ENCODE measurements at regions not wholly inside any gene's neighbourhood (a gene's known extent, or its start where the extent isn't known, plus 50 kb on each side); places are given as distances from the start of the nearest gene placed in this dataset.

DNA sequence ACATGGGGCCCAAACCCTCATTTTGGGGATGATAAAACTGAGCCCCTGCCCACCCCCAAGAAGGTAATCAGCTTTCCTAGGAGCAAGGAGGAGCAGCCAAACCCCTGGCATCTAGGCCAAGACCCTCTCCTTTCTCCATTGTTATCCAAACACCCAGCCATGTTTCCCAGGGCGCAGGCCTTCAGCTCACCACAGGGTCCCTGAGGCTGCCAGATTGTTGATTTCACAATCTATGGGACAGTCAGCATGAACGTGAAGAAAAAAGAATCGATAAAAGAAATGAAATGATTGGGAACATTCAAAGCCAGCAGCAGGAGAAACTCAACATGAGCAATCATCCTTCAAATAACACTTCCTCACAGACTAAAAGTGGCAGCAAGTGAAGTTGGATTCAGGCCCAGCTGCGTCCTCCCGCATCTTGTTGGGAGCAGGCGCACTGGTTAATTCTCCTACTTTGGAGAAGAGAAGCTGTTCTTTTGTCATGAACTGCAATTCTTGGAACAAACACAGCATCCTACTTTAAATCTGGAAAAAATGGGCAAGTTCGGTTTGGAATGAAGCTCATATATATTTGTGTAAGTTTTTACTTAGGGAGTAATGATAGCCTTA is 241.8 kb upstream of the PRDM1 start:
- H3K36me3 ChIP-seq (ENCODE audit: control insufficient read depth, insufficient read depth, low read length), result no peaks in the 10 kb centered on the region
- H3K9me3 ChIP-seq (ENCODE audit: control insufficient read depth, low read length), result no peaks in the 10 kb centered on the region
- H3K27ac ChIP-seq (ENCODE audit: insufficient read depth, low read depth, low read length, poor library complexity, severe bottlenecking), result no peak overlapping the region
- no peak overlapping the region for H3K4me3 ChIP-seq (ENCODE audit: insufficient read depth, low read depth, low read length)
- H3K27me3 ChIP-seq (ENCODE audit: control insufficient read depth, insufficient read depth, low read length, poor library complexity, severe bottlenecking), result no peaks in the 10 kb centered on the region
- WGBS, 2 experiments, result 61 to 64% methylated on average over 7 of the region's 7 CpGs
- H3K4me1 ChIP-seq (ENCODE audit: control insufficient read depth, insufficient read depth, low read length), result no peaks in the 10 kb centered on the region

DNA sequence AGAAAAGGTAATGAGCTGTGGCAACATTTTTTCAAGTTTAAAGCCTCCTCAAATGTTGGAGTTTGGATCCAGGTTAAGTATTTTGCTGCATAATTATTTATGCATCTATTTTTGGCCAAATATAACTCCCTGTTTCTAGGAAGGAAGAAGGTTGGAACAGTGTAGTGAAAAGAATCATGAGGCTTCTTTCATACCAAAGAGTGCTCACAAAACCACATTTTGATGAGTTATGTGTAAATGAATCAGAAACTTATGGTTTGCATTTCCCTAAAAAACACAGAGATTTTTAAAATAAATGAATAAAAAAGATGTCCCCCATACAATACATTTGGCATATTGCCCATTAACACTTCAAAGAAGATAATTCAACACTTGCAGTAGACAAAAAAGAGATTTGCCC is 246.9 kb upstream of the PRDM1 start:
- no peak overlapping the region for H3K27ac ChIP-seq (ENCODE audit: insufficient read depth, low read depth, low read length, poor library complexity, severe bottlenecking)
- H3K36me3 ChIP-seq (ENCODE audit: control insufficient read depth, insufficient read depth, low read length), result no peaks in the 10 kb centered on the region
- H3K4me1 ChIP-seq (ENCODE audit: control insufficient read depth, insufficient read depth, low read length), result no peaks in the 10 kb centered on the region
- no peak overlapping the region for H3K4me3 ChIP-seq (ENCODE audit: insufficient read depth, low read depth, low read length)
- H3K9me3 ChIP-seq (ENCODE audit: control insufficient read depth, low read length), result no peaks in the 10 kb centered on the region
- H3K27me3 ChIP-seq (ENCODE audit: control insufficient read depth, insufficient read depth, low read length, poor library complexity, severe bottlenecking), result no peaks in the 10 kb centered on the region

DNA sequence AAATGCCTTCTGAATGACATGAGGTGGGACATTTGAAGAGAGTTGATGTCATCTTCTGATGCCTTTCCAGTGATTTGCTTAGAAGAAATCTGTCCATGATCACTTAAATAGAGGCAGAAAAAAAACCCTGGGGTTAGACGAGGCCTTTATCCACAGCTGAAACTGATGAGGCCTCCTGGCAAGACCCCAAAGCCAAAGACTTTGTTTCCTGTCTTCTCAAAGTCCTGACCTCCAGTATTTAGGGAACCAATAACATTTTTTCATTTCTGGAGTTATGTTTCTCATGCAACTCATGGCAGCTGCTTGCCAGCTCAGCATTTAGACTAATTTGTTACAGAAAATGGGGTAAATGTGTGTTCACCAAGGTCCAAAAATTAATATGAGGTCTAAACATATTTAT is 248.0 kb upstream of the PRDM1 start:
- no peak overlapping the region for H3K4me3 ChIP-seq (ENCODE audit: insufficient read depth, low read depth, low read length)
- no peaks in the 10 kb centered on the region for H3K36me3 ChIP-seq (ENCODE audit: control insufficient read depth, insufficient read depth, low read length)
- no peaks in the 10 kb centered on the region for H3K27me3 ChIP-seq (ENCODE audit: control insufficient read depth, insufficient read depth, low read length, poor library complexity, severe bottlenecking)
- no peak overlapping the region for H3K27ac ChIP-seq (ENCODE audit: insufficient read depth, low read depth, low read length, poor library complexity, severe bottlenecking)
- WGBS, 2 experiments, result 84 to 100% methylated on average over 1 of the region's 1 CpG
- no peaks in the 10 kb centered on the region for H3K4me1 ChIP-seq (ENCODE audit: control insufficient read depth, insufficient read depth, low read length)
- H3K9me3 ChIP-seq (ENCODE audit: control insufficient read depth, low read length), result no peaks in the 10 kb centered on the region

DNA sequence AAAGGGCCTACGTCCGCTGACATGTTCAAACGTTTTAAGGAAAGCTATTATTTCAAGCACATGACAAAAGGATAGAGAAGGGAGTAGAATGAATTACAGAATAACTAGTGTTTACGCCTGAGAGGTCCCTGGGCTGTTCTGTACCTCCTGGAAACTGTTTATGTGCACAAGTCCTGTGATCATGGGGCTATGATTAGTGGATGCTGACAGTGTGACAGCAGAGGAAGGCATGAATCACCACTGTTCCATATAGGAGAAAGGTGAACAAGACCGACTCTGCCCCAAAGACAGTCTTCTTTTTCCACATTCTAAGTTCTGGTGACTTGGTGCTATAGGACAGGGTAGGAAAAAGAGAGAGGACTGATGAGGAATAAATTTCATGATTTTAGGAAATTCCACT is 249.2 kb upstream of the PRDM1 start:
- 94 to 96% methylated on average over 5 of the region's 5 CpGs for WGBS, 2 experiments
- Histone ChIP-seq H3K4me1 (ENCODE audit: control insufficient read depth, insufficient read depth, low read length) (no peaks in the 10 kb centered on the region), H3K27ac (ENCODE audit: insufficient read depth, low read depth, low read length, poor library complexity, severe bottlenecking) (no peak overlapping the region), H3K36me3 (ENCODE audit: control insufficient read depth, insufficient read depth, low read length) (no peaks in the 10 kb centered on the region), H3K4me3 (ENCODE audit: insufficient read depth, low read depth, low read length) (no peak overlapping the region), H3K27me3 (ENCODE audit: control insufficient read depth, insufficient read depth, low read length, poor library complexity, severe bottlenecking) (no peaks in the 10 kb centered on the region), H3K9me3 (ENCODE audit: control insufficient read depth, low read length) (no peaks in the 10 kb centered on the region)

DNA sequence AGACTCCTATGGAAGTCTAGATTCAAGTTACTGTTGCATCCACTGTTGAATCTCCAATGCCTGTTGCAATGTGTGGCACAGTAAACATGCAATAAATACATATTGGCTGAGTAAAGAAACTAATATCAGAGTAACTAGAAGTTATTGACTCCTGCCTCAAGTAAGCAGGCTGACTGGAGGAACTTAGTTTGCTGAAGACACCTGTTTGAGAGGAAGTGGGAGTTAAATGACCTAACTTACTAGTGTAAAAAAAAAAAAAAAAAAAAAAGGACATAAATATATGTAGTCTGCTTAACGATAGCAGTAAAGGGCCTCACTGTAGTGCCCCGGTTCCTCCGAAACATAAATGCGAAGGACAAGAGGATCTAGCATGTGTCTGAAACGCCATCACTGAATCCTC is 249.8 kb upstream of the PRDM1 start:
- H3K27me3 ChIP-seq (ENCODE audit: control insufficient read depth, insufficient read depth, low read length, poor library complexity, severe bottlenecking), result no peaks in the 10 kb centered on the region
- 95 to 96% methylated on average over 5 of the region's 5 CpGs for WGBS, 2 experiments
- no peaks in the 10 kb centered on the region for H3K36me3 ChIP-seq (ENCODE audit: control insufficient read depth, insufficient read depth, low read length)
- H3K9me3 ChIP-seq (ENCODE audit: control insufficient read depth, low read length), result no peaks in the 10 kb centered on the region
- H3K4me1 ChIP-seq (ENCODE audit: control insufficient read depth, insufficient read depth, low read length), result no peaks in the 10 kb centered on the region
- no peak overlapping the region for H3K4me3 ChIP-seq (ENCODE audit: insufficient read depth, low read depth, low read length)
- H3K27ac ChIP-seq (ENCODE audit: insufficient read depth, low read depth, low read length, poor library complexity, severe bottlenecking), result no peak overlapping the region

DNA sequence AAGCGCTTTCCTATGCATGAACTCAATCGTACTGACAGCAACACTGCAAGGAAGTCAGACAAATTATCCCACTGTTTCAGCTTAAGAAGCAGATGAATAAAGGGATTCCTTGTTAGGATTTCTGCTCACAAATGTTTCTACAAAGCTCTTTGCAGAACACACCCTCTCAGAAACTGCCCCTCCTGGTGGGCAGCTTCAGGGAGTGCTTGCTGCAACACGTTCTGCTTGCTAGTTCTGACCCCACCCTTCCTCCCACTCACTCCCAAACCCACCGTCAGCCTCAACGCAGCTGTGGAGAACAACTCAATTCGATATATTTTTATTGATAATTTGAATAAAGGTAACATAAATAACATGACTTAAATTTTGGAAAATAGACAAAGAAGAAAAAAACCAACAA is 250.8 kb upstream of the PRDM1 start:
- Histone ChIP-seq H3K9me3 (ENCODE audit: control insufficient read depth, low read length) (no peaks in the 10 kb centered on the region), H3K36me3 (ENCODE audit: control insufficient read depth, insufficient read depth, low read length) (no peaks in the 10 kb centered on the region), H3K4me1 (ENCODE audit: control insufficient read depth, insufficient read depth, low read length) (no peaks in the 10 kb centered on the region), H3K4me3 (ENCODE audit: insufficient read depth, low read depth, low read length) (no peak overlapping the region), H3K27ac (ENCODE audit: insufficient read depth, low read depth, low read length, poor library complexity, severe bottlenecking) (no peak overlapping the region), H3K27me3 (ENCODE audit: control insufficient read depth, insufficient read depth, low read length, poor library complexity, severe bottlenecking) (no peaks in the 10 kb centered on the region)
- WGBS, 2 experiments, result 49 to 57% methylated on average over 3 of the region's 6 CpGs

DNA sequence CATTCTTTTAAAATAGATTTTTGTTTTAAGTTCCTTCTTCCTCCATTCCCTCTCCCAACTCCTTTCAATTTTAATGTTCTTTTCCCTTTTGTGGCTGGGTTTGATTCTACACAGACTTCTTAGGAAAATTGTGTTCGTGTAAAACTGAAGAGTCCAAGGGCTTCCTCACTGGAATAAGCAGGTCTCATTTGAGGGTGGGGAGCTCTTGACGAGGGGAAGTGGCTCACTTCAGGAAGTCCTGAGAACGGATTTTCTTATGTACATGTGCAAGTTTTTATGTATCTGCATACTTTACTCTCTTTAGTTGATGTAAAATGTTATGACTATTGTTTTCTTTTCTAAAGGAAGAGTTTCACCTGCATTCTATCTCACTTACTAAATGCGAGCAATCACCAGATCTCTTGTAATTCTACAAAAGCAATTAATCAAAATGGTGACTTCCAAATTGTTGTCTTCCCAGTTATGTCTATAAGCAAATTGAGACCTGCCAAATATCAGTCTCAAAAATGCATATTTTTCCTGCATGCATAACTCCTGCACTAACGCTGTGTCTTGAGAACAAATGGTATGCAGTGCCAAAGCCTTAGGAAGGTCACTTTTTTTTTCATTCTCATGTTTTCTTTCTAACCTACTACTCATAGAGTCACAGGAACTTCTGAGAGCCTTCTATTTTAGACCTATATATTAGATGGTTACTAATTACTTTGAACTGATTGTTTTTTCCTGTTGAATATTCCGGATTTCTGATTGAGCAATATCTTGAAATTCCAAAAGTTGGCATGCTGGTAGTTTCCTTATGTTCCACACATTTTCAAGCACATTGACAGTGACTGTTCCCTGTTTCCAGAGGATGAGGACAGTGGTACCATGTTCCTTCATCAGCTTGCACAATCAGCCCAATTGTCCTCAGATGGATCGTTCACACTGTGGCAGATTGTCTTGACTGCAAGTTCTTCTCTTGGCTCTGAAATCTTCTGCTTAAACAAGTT is 251.9 kb upstream of the PRDM1 start:
- Histone ChIP-seq H3K4me1 (ENCODE audit: control insufficient read depth, insufficient read depth, low read length) (no peaks in the 10 kb centered on the region), H3K9me3 (ENCODE audit: control insufficient read depth, low read length) (no peaks in the 10 kb centered on the region), H3K36me3 (ENCODE audit: control insufficient read depth, insufficient read depth, low read length) (no peaks in the 10 kb centered on the region), H3K27me3 (ENCODE audit: control insufficient read depth, insufficient read depth, low read length, poor library complexity, severe bottlenecking) (no peaks in the 10 kb centered on the region), H3K27ac (ENCODE audit: insufficient read depth, low read depth, low read length, poor library complexity, severe bottlenecking) (no peak overlapping the region), H3K4me3 (ENCODE audit: insufficient read depth, low read depth, low read length) (no peak overlapping the region)
- 92% methylated on average over 7 of the region's 7 CpGs for WGBS, 2 experiments

DNA sequence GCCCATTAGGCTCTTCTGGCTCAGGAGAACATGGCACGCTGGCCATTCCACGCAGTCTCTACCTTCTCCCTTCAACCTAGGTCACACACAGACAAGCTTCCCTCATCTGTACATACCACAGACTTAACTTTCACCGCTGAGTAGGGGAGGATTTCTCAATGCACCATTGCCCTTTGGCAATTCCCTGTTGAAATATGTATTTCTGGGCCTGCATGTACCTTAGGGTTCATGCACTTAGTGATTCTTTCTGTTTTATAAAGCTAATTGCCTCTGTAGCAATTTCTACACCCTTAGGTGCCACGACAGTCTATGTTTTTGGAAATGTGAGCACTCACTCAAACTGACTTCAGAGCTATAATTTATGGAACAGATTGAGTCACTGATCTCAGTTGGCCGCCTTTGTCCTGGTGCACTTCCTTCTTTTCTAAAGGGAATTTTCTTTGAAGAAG is 253.8 kb upstream of the PRDM1 start:
- WGBS, 2 experiments, result 94 to 95% methylated on average over 5 of the region's 5 CpGs
- Histone ChIP-seq H3K27me3 (ENCODE audit: control insufficient read depth, insufficient read depth, low read length, poor library complexity, severe bottlenecking) (no peaks in the 10 kb centered on the region), H3K36me3 (ENCODE audit: control insufficient read depth, insufficient read depth, low read length) (no peaks in the 10 kb centered on the region), H3K4me3 (ENCODE audit: insufficient read depth, low read depth, low read length) (no peak overlapping the region), H3K9me3 (ENCODE audit: control insufficient read depth, low read length) (no peaks in the 10 kb centered on the region), H3K27ac (ENCODE audit: insufficient read depth, low read depth, low read length, poor library complexity, severe bottlenecking) (no peak overlapping the region), H3K4me1 (ENCODE audit: control insufficient read depth, insufficient read depth, low read length) (no peaks in the 10 kb centered on the region)

DNA sequence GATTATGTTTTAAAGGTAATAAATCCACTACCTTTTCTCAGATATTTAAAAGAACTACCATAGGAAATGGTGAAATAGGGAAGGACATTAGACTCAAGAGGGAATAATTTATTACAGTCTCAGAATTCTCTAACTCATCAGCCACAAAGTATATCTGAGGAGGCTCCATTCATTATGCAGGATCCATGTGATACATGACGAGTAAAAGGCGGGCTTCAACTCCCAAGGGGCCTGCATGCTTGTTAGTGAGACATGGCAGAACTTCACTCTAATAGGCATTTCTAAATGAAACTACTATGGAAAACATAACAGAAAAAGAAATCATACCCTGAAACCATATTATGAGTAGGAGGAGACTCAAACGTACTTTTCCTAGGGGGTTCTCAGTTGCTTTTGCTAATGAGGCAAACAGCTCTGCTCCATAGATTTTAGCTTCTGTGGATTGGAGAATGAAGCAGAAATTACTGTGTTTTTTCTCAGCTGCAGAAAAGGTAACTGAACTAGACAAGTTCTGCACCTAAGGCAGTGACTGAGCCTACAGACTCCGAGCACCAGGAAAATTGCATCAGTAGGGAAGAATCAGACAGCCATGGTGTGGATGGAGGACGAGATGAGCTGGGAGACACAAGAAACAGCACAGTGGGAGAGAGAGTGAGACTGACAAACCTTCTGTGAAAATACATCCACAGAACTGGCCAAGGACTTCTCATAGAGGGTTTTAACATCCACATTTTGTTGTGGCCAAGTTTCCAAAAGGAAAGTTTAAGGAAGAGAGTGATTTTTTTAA is 254.6 kb upstream of the PRDM1 start:
- Histone ChIP-seq H3K27ac (ENCODE audit: insufficient read depth, low read depth, low read length, poor library complexity, severe bottlenecking) (no peak overlapping the region), H3K36me3 (ENCODE audit: control insufficient read depth, insufficient read depth, low read length) (no peaks in the 10 kb centered on the region), H3K27me3 (ENCODE audit: control insufficient read depth, insufficient read depth, low read length, poor library complexity, severe bottlenecking) (no peaks in the 10 kb centered on the region), H3K4me3 (ENCODE audit: insufficient read depth, low read depth, low read length) (no peak overlapping the region), H3K9me3 (ENCODE audit: control insufficient read depth, low read length) (no peaks in the 10 kb centered on the region), H3K4me1 (ENCODE audit: control insufficient read depth, insufficient read depth, low read length) (no peaks in the 10 kb centered on the region)
- WGBS, 2 experiments, result 82 to 89% methylated on average over 5 of the region's 5 CpGs

DNA sequence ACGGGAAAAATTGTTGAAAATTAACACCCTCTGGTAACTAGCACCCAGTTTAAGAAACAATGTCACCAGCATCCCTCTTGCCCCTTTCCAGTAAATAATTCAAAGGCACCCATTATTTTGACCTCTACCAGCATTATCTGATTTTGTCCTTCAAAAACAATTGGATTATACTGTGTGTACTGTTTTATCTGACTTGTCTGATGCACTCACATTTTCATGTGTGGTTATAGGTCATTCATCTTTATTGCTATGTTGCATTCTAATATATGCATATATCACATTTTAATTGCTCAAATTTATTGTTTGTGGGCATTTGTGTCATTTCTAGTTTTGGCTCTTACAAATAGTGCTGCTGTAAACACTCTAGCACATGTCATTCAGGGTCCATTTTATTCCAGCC is 260.9 kb upstream of the PRDM1 start:
- H3K27ac ChIP-seq (ENCODE audit: insufficient read depth, low read depth, low read length, poor library complexity, severe bottlenecking), result no peak overlapping the region
- no peak overlapping the region for H3K4me3 ChIP-seq (ENCODE audit: insufficient read depth, low read depth, low read length)
- no peaks in the 10 kb centered on the region for H3K4me1 ChIP-seq (ENCODE audit: control insufficient read depth, insufficient read depth, low read length)
- 89 to 93% methylated on average over 1 of the region's 1 CpG for WGBS, 2 experiments
- no peaks in the 10 kb centered on the region for H3K27me3 ChIP-seq (ENCODE audit: control insufficient read depth, insufficient read depth, low read length, poor library complexity, severe bottlenecking)
- H3K9me3 ChIP-seq (ENCODE audit: control insufficient read depth, low read length), result no peaks in the 10 kb centered on the region
- no peaks in the 10 kb centered on the region for H3K36me3 ChIP-seq (ENCODE audit: control insufficient read depth, insufficient read depth, low read length)
